ENCODE measurements at regions not wholly inside any gene's neighbourhood (a gene's known extent, or its start where the extent isn't known, plus 50 kb on each side); places are given as distances from the start of the nearest gene placed in this dataset.

GRCh38 chr3:87175732-87176131 is 51.4 kb upstream of the CHMP2B start:
- no peak for DNase-seq

DNA sequence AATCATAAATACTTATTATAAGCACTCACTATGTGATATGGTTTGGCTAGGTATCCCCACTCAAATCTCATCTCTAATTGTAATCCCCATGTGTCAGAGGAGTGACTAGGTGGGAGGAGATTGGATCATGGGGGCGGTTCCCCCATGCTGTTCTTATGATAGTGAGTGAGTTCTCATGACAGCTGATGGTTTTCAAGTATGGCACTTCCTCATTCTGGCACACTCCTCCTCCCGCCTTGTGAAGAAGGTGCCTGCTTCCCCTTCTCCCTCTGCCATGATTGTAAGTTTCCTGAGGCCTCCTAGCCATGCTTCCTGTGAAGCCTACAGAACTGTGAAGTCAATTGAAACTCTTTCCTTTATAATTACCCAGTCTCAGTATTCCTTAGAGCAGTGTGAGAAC is 53.3 kb upstream of the CHMP2B start:
- no peak for DNase-seq

DNA sequence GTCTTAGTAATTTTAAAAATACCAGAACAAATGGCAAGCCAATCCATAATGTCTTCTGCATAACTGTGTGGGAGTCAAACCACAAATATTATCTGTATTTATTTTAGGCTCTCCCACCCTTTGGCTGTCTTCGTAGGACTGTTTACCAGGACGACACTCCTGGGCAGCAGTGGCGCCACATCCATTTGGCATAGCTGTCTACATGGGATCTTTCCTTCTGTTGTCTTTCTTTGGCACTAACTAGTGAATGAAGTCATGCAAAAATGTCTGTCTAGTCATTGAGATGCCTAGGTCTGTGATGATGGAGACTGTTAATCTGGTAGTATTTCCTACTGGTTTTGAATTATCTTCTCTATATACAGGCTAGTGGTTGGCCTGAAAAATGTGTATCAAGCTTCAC is 54.0 kb upstream of the CHMP2B start:
- no peak for DNase-seq

DNA sequence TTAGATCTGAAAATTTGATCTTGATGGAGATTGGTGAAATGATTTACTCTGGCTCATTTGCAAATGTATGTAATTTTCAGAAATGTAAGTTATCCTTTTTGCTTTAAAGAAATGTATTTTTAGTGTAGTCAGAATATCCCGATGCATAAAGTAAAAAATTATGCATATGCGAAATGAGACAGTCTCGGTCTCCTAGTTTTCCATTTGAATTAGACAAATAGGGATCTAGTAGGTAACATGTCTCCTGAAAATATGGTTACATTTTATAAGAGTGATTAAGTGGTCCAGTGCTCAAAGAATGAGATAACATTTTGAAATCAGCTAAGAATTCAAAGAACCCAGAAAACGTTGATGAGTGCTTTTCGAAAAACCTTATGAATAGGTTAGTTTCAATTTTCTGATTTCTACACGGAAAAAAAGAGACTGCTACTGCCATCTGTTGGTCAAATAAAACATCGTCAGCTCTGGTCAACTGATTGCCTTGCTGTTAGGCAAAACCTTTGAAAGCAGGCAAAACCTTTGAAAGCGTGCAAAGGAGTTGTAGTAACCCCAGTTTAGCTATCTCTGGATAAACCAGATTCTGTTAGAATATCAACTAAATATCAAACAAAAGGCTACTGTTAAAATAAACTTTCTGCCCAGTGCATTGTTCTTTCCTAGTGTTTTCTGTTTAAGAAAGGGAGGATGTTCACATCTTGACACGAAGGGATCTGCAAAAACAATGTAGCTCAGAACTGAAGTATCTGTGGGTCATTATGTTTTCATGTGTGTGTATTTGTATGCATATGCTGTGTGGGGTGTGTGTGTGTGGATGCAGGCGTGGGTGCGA is 59.3 kb upstream of the CHMP2B start:
- DNase-seq, result peak in 1 of 2 experiments; percentile 6

DNA sequence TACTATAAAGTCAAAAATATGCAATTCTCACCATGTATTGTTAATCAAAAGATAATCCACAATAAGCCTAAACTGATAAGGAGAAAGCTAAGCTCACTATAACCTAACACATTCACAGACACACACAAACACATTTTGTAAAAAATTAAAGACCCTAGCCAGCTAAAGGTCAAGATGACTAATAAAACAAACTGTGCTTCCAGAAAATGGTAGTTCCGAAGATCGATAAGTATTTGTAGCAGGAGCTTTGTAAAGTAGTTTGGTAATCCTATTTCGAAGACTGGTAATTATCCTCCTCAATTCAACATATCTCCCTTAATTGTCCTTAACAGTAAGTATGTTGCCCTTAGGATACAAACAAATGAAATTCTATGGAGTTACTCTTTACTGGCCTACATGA is 62.9 kb upstream of the CHMP2B start:
- no peak for DNase-seq

DNA sequence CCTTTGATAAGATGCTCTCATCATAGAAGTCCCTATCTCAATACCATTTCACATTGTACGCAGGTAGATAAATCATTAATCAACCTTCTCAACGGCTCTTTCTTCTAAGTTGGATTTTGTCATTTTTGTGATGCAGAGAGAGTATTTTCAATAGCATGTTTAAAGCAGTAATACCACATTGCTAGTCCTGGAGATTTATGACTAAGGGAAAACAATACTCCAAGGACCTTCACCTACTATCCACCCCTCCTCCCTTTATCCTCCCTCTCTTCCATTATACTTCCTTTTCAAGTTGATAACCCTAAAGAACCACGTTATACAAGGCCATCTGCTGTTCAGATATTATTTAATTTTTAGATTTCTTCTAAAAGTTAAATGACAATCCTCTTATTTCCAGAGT is 65.3 kb upstream of the CHMP2B start:
- no peak for DNase-seq

DNA sequence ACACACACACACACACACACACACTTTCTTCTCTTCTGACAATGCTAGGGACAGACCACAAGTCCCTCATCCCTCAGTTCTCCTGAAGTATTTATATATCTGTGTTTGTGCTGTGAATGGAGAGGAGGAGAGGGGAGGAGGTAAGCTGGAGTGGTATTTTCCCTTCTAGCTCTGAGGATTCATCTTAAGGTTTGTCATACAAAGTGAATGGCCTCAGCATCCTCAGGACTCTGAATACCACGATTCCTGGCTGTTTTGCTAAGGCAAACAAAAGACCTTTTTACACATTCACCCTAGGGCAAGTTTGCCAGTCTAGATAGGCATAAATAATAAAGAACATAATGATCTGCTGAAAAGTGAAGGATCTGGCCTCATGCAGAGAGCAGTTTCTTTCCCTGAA is 65.7 kb upstream of the CHMP2B start:
- DNase-seq, result no peak

GRCh38 chr3:87161013-87161412 is 66.1 kb upstream of the CHMP2B start:
- no peak for DNase-seq

GRCh38 chr3:87158823-87159222 is 68.3 kb upstream of the CHMP2B start:
- DNase-seq, result no peak

- no peak for DNase-seq
These were observed 79.1 kb upstream of the CHMP2B start for GRCh38 chr3:87148020-87148419.

- DNase-seq, result no peak
These were observed 79.5 kb upstream of the CHMP2B start for GRCh38 chr3:87147562-87147961.

DNA sequence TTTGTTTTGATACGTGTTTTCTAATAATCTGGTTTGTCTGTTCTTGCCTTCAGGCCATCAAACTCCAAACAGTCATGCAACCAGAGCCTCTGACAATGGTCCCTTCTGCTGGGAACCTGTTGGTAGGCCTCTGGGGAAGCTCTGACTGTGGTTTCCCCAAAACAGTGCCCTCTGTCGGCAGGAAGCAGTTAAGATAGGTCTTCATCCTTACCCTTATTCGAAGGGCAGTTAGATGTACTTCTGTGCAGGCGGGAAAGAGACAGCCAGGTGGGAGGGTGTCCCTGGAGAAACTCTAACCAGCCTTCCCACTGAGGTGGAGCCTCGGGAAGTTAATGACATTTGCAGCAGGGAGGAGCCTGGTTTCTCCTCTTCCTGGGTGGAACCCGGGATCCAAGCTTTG is 81.6 kb upstream of the CHMP2B start:
- DNase-seq, result no peak

- DNase-seq, result no peak
These were observed 91.0 kb upstream of the CHMP2B start for GRCh38 chr3:87136066-87136596.

DNA sequence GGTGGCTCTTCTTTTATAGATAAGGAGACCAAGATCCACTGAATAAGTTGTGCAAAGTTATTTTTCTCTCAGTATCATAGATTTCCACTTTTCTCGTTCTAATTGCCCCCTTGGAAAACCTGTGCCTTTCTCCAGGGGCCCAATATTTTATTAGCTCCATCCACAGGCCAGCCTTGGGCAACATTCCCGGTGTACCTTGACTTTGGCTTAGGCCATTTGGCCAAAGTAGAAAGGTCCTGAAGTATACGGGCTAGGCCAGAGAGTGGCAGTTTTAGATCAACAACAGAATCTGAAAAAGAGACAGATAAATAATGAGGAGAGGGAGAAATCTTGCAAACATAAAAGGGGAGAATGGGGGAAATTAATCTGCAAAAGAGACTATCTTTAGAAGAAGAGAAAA is 91.7 kb upstream of the CHMP2B start:
- DNase-seq, result no peak

DNA sequence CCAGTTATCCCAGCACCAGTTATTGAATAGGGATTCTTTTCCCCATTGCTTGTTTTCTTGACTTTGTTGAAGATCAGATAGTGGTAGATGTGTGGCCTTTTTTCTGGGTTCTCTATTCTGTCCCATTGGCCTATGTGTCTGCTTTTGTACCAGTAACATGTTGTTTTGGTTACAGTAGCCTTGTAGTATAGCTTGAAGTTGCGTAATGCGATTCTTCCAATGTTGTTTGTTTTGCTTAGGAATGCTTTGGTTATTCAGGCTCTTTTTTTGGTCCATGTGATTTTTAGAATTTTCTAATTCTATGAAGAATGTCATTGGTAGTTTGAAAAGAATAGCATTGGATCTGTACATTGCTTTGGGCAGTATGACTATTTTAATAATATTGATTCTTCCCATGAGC is 94.3 kb upstream of the CHMP2B start:
- DNase-seq, result no peak

GRCh38 chr3:87128006-87128405 is 99.1 kb upstream of the CHMP2B start:
- DNase-seq, result no peak

- DNase-seq, result no peak
These were observed 99.8 kb upstream of the CHMP2B start for GRCh38 chr3:87127281-87127680.

DNA sequence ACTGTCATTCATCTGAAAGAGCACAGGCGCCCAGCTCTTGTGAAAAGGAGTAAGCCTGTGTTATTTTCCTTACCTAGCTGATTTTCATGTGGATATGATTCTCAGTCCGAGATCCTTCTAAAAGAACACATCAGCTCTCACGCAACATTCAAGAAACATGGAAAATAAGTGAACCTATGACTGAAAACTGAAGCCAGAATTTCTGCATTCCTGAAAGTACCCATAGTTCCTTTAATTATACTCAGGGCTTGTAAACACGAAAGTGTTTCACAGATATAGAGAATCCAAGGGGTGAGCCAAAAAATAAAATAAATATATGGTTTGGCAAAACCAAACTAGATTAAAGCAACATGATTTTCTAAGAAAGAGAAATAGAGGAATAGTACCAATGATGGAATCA is 100.8 kb upstream of the CHMP2B start:
- DNase-seq, result no peak

DNA sequence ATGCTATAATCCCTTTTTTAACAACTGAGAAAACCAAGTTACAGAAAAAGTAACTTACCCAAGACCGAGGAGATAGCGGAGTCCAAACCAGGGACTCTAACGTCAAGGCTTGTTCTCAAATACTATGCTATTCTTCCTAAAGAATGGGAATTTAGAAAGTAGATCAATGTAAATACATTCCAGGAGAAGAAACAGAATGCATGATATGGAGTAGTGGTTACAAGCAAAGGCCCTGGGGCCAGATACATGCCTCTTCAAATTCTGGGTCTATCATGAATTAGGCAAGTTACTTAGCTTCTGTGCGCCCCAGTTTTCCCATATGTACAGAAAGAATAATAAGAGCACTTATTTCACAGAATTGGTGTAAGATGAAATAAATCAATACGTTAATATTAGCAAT is 102.0 kb upstream of the CHMP2B start:
- no peak for DNase-seq

DNA sequence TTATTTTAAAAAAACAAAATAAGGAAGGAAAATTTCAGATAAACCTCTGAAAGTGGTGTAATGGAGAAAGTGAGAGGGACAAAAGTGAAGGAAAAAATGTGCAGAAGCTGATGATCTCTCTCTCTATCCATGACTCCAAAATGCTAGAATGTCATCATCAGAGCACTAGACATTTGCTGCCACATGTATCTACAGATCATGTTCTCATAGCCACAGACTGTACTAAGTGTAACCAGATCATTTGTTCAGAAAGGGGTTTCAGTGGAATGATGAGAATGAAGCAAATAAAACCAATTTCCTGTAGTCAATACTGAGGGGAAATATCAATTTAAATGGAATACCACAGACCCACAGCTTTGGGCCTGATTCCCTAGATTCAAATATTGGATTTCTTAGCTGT is 104.3 kb upstream of the CHMP2B start:
- DNase-seq, result no peak

GRCh38 chr3:87121856-87122255 is 105.3 kb upstream of the CHMP2B start:
- no peak for DNase-seq

DNA sequence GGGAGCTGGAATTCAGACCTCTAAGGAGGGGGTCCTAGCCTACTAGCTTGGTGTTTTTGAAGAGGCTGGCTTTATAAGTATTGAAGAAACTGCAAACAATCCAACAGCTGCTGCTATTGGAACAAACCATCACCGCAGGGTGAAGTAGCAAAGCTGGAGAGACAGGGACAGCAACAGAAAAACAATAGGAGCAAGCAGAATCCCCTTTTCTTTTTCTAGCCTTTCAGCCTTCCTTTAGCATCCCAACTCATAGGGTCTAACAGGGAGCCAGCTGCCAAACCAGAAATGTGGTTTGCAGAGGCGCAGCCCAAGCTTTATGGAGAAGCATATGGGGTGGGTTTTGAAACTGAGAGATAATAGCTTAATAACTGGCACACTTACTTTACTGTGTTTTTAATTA is 106.2 kb upstream of the CHMP2B start:
- no peak for DNase-seq

GRCh38 chr3:87120236-87120635 is 106.9 kb upstream of the CHMP2B start:
- DNase-seq, result no peak

- no peak for DNase-seq
These were observed 117.6 kb upstream of the CHMP2B start for GRCh38 chr3:87109465-87109864.
